NCI-H226 (cell line): ENCODE measurements at regions not wholly inside any gene's neighbourhood (a gene's known extent, or its start where the extent isn't known, plus 50 kb on each side); places are given as distances from the start of the nearest gene placed in this dataset.
A peak's percentile ranks its signal among the peaks of the same experiment; 100 is the strongest.

Source experiments
- DNase-seq: peaks from one replicate; pipeline ENCODE4 v3.0.0-alpha.2; 2015

GRCh38 chr4:28351826-28352225 is 1491.2 kb downstream of the STIM2 start:
- no peak for DNase-seq

GRCh38 chr4:28354880-28355656 is 1494.4 kb downstream of the STIM2 start:
- DNase-seq = no peak

GRCh38 chr4:28357990-28358389 is 1497.3 kb downstream of the STIM2 start:
- peak; percentile 20 for DNase-seq

- DNase-seq = no peak
These were observed 1498.0 kb downstream of the STIM2 start for GRCh38 chr4:28358606-28359005.

GRCh38 chr4:28360681-28361080 is 1500.0 kb downstream of the STIM2 start:
- DNase-seq = no peak

- DNase-seq = no peak
These were observed 1501.5 kb downstream of the STIM2 start for GRCh38 chr4:28362169-28362568.

GRCh38 chr4:28369499-28369898 is 1508.9 kb downstream of the STIM2 start:
- DNase-seq = peak; percentile 68

GRCh38 chr4:28373191-28373590 is 1512.5 kb downstream of the STIM2 start:
- DNase-seq = no peak

- peak; percentile 56 for DNase-seq
These were observed 1513.0 kb downstream of the STIM2 start for GRCh38 chr4:28373601-28374000.

- no peak for DNase-seq
These were observed 1517.6 kb downstream of the STIM2 start for GRCh38 chr4:28378109-28378830.

- no peak for DNase-seq
These were observed 1525.2 kb downstream of the STIM2 start for GRCh38 chr4:28385801-28386200.

GRCh38 chr4:28386776-28387175 is 1526.1 kb downstream of the STIM2 start:
- DNase-seq = no peak

GRCh38 chr4:28388471-28388870 is 1527.8 kb downstream of the STIM2 start:
- no peak for DNase-seq

GRCh38 chr4:28391877-28392276 is 1531.2 kb downstream of the STIM2 start:
- DNase-seq = no peak

- DNase-seq = no peak
These were observed 1542.1 kb downstream of the STIM2 start for GRCh38 chr4:28402751-28403150.

GRCh38 chr4:28421221-28421620 is 1560.6 kb downstream of the STIM2 start:
- no peak for DNase-seq

- DNase-seq = no peak
These were observed 1565.6 kb downstream of the STIM2 start for GRCh38 chr4:28426251-28426650.

- no peak for DNase-seq
These were observed 1566.9 kb downstream of the STIM2 start for GRCh38 chr4:28427306-28428085.

GRCh38 chr4:28432348-28433025 is 1571.8 kb downstream of the STIM2 start:
- DNase-seq = no peak

GRCh38 chr4:28435314-28435713 is 1574.7 kb downstream of the STIM2 start:
- DNase-seq = no peak

- DNase-seq = peak; percentile 47
These were observed 1575.8 kb downstream of the STIM2 start for GRCh38 chr4:28436191-28437080.

GRCh38 chr4:28443371-28443770 is 1582.7 kb downstream of the STIM2 start:
- DNase-seq = no peak
